ENCODE measurements at regions not wholly inside any gene's neighbourhood (a gene's known extent, or its start where the extent isn't known, plus 50 kb on each side); places are given as distances from the start of the nearest gene placed in this dataset.

DNA sequence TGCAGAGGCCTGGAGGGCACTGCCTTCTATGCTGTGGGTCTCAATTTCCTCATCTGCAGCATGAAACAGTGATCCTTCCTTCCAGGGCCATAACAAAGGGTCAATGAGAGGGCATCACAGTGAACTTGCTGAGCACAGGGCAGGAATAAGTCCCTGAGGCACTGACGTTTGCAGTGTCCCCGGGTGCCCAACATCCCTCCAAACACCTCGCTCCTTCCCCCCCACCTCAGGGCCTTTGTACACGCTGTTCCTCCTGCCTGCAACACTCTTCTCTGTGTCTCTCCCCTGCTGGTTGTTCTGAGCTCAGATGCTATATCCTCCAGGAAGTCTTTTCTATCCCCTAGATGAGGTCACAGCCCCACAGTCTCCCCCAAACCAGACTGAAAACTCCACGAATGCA, 59.7 kb upstream of the TCF20 start:
- Histone ChIP-seq H3K9ac (ENCODE audit: low read length) (no peak overlapping the region), H3K4me2 (ENCODE audit: low read depth, low read length) (no peak overlapping the region), H2AFZ (ENCODE audit: low read length) (no peak overlapping the region), H3K9me3 (replicated peaks; ENCODE audit: insufficient read depth, low read length) (no peaks in the 10 kb centered on the region), H3K4me1 (ENCODE audit: low read length) (no peaks in the 10 kb centered on the region), H3F3A (ENCODE audit: insufficient read depth, low read length) (no peaks in the 10 kb centered on the region), H3K79me2 (ENCODE audit: low read length) (no peaks in the 10 kb centered on the region), H4K20me1 (ENCODE audit: insufficient read depth, low read length) (no peaks in the 10 kb centered on the region), H3K27ac (ENCODE audit: low read length) (no peak overlapping the region), H3K27me3 (replicated peaks; ENCODE audit: insufficient read depth, low read length) (peaks cover 75% of the 10 kb centered on the region), H3K4me3 (ENCODE audit: low read length) (no peak overlapping the region), H3K36me3 (replicated peaks; ENCODE audit: insufficient read depth, low read length) (no peaks in the 10 kb centered on the region), H3K9me2 (replicated peaks; ENCODE audit: insufficient read depth, low read length) (no peaks in the 10 kb centered on the region)
- TF ChIP-seq EZH2 (optimal IDR thresholded peaks at IDR 0.05; ENCODE audit: low read depth, low read length) (no peak), EZH2phosphoT487 (IDR thresholded peaks at IDR 0.05; ENCODE audit: low read length) (no peak)
- TF ChIP-seq, protein P1, sequence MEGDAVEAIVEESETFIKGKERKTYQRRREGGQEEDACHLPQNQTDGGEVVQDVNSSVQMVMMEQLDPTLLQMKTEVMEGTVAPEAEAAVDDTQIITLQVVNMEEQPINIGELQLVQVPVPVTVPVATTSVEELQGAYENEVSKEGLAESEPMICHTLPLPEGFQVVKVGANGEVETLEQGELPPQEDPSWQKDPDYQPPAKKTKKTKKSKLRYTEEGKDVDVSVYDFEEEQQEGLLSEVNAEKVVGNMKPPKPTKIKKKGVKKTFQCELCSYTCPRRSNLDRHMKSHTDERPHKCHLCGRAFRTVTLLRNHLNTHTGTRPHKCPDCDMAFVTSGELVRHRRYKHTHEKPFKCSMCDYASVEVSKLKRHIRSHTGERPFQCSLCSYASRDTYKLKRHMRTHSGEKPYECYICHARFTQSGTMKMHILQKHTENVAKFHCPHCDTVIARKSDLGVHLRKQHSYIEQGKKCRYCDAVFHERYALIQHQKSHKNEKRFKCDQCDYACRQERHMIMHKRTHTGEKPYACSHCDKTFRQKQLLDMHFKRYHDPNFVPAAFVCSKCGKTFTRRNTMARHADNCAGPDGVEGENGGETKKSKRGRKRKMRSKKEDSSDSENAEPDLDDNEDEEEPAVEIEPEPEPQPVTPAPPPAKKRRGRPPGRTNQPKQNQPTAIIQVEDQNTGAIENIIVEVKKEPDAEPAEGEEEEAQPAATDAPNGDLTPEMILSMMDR (IDR thresholded peaks at IDR 0.05; ENCODE audit: low read length) = no peak
- DNase-seq = no peak

DNA sequence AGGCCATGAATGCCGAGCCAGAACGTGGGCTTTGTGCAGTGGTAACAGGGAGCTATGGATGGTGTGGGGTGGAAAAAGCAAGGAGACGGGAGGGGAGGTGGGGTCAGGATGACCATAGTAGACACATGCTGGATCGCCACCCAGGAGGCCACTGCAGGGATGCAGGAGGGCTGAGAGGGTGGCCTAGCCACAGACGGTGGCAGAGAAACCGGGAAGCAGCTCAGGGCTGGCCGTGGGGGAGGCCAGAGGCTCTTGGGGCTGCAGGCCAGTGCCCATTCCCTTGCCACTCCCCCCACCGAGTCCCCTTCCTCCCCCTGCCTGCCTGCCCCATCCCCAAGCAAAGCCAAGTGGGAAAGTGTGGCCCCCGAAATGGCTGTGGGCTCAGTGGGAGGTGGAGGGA, 59.1 kb upstream of the TCF20 start:
- Histone ChIP-seq H3K27ac (ENCODE audit: low read length) (no peak overlapping the region), H3K9me2 (replicated peaks; ENCODE audit: insufficient read depth, low read length) (no peaks in the 10 kb centered on the region), H3F3A (ENCODE audit: insufficient read depth, low read length) (no peaks in the 10 kb centered on the region), H2AFZ (ENCODE audit: low read length) (no peak overlapping the region), H3K4me3 (ENCODE audit: low read length) (no peak overlapping the region), H3K4me2 (ENCODE audit: low read depth, low read length) (no peak overlapping the region), H3K9me3 (replicated peaks; ENCODE audit: insufficient read depth, low read length) (no peaks in the 10 kb centered on the region), H3K27me3 (replicated peaks; ENCODE audit: insufficient read depth, low read length) (peaks cover 81% of the 10 kb centered on the region), H4K20me1 (ENCODE audit: insufficient read depth, low read length) (no peaks in the 10 kb centered on the region), H3K79me2 (ENCODE audit: low read length) (no peaks in the 10 kb centered on the region), H3K4me1 (ENCODE audit: low read length) (no peaks in the 10 kb centered on the region), H3K36me3 (replicated peaks; ENCODE audit: insufficient read depth, low read length) (no peaks in the 10 kb centered on the region), H3K9ac (ENCODE audit: low read length) (no peak overlapping the region)
- TF ChIP-seq, protein P1 (IDR thresholded peaks at IDR 0.05; ENCODE audit: low read length) = no peak
- no peak for TF ChIP-seq EZH2 (optimal IDR thresholded peaks at IDR 0.05; ENCODE audit: low read depth, low read length)
- no peak for TF ChIP-seq EZH2phosphoT487 (IDR thresholded peaks at IDR 0.05; ENCODE audit: low read length)
- no peak for DNase-seq

DNA sequence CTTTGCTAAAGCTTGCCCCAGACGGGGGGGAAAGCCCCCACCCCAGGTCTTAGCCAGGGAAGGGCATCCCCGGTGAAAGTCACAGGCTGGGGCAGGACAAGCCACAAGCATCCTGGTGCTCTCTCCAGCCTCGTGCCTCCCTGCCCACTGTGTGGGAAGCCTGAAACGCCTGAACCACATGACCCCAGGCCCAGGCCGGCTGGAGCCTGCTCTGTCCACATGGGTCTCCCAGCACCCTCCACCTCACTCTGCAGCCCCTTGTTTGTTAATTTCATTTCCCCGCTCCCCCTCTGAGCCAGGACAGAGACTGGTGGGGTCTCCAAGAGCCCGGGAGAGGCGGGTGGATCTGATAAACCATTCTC, 58.3 kb upstream of the TCF20 start:
- DNase-seq = no peak
- Histone ChIP-seq H3K9ac (ENCODE audit: low read length) (no peak overlapping the region), H3K79me2 (ENCODE audit: low read length) (no peaks in the 10 kb centered on the region), H3F3A (ENCODE audit: insufficient read depth, low read length) (no peaks in the 10 kb centered on the region), H3K4me2 (ENCODE audit: low read depth, low read length) (no peak overlapping the region), H3K4me1 (ENCODE audit: low read length) (no peaks in the 10 kb centered on the region), H3K4me3 (ENCODE audit: low read length) (no peak overlapping the region), H3K27ac (ENCODE audit: low read length) (no peak overlapping the region), H2AFZ (ENCODE audit: low read length) (no peak overlapping the region), H3K9me2 (replicated peaks; ENCODE audit: insufficient read depth, low read length) (no peaks in the 10 kb centered on the region), H3K9me3 (replicated peaks; ENCODE audit: insufficient read depth, low read length) (no peaks in the 10 kb centered on the region), H3K36me3 (replicated peaks; ENCODE audit: insufficient read depth, low read length) (no peaks in the 10 kb centered on the region), H4K20me1 (ENCODE audit: insufficient read depth, low read length) (no peaks in the 10 kb centered on the region), H3K27me3 (replicated peaks; ENCODE audit: insufficient read depth, low read length) (peaks cover 82% of the 10 kb centered on the region)
- TF ChIP-seq, protein P1 (IDR thresholded peaks at IDR 0.05; ENCODE audit: low read length) = no peak
- TF ChIP-seq EZH2 (optimal IDR thresholded peaks at IDR 0.05; ENCODE audit: low read depth, low read length) = no peak
- no peak for TF ChIP-seq EZH2phosphoT487 (IDR thresholded peaks at IDR 0.05; ENCODE audit: low read length)
